Activated T-helper 17 cell treated with anti-CD3 and anti-CD28 coated beads, Interleukin-2, amount 50 U/mL, for 72 hours (primary cell): ENCODE measurements at regions not wholly inside any gene's neighbourhood (a gene's known extent, or its start where the extent isn't known, plus 50 kb on each side); places are given as distances from the start of the nearest gene placed in this dataset.

Experiments
- ATAC-seq: fragments of 150-1000 bp; cut with Tn5 transposase; replicated peaks from 2 replicates; pipeline ENCODE4 v1.10.0; 2021; ENCODE audit warnings: mild to moderate bottlenecking, moderate library complexity
- H3K27ac Mint-ChIP-seq: one replicate; pipeline ENCODE4 v1.8.0; 2022; ENCODE audit warnings: mixed read lengths
- H3K27me3 Mint-ChIP-seq: one replicate; pipeline ENCODE4 v1.8.0; 2022; ENCODE audit warnings: mixed read lengths
- H3K36me3 Mint-ChIP-seq: one replicate; pipeline ENCODE4 v1.8.0; 2022; ENCODE audit warnings: low read depth, mild to moderate bottlenecking, mixed read lengths
- H3K4me1 Mint-ChIP-seq: one replicate; pipeline ENCODE4 v1.8.0; 2022; ENCODE audit warnings: mixed read lengths
- H3K4me3 Mint-ChIP-seq: one replicate; pipeline ENCODE4 v1.8.0; 2022; ENCODE audit warnings: mild to moderate bottlenecking, mixed read lengths
- H3K9me3 Mint-ChIP-seq: one replicate; pipeline ENCODE4 v1.8.0; 2022; ENCODE audit warnings: mixed read lengths

- Mint-ChIP-seq H3K36me3 (no peaks in the 10 kb centered on the region), H3K9me3 (peaks cover 6% of the 10 kb centered on the region), H3K27ac (no peak overlapping the region), H3K27me3 (no peaks in the 10 kb centered on the region), H3K4me3 (no peak overlapping the region), H3K4me1 (no peaks in the 10 kb centered on the region)
- no peak for ATAC-seq
Measured at GRCh38 chr5:110167384-110167783, 477.7 kb downstream of the MAN2A1 start.

- H3K4me1 Mint-ChIP-seq, result no peaks in the 10 kb centered on the region
- peaks cover 6% of the 10 kb centered on the region for H3K9me3 Mint-ChIP-seq
- H3K4me3 Mint-ChIP-seq, result no peak overlapping the region
- no peak overlapping the region for H3K27ac Mint-ChIP-seq
- H3K27me3 Mint-ChIP-seq, result no peaks in the 10 kb centered on the region
- H3K36me3 Mint-ChIP-seq, result no peaks in the 10 kb centered on the region
- no peak for ATAC-seq
Measured at GRCh38 chr5:110169461-110169860, 479.7 kb downstream of the MAN2A1 start.

GRCh38 chr5:110177729-110178128 lies 488.0 kb downstream of the MAN2A1 start:
- Mint-ChIP-seq H3K36me3 (no peaks in the 10 kb centered on the region), H3K27me3 (no peaks in the 10 kb centered on the region), H3K9me3 (peaks cover 4% of the 10 kb centered on the region), H3K4me1 (no peaks in the 10 kb centered on the region), H3K4me3 (no peak overlapping the region), H3K27ac (no peak overlapping the region)
- ATAC-seq, result no peak

GRCh38 chr5:110179321-110179720 lies 489.6 kb downstream of the MAN2A1 start:
- no peak for ATAC-seq
- H3K4me1 Mint-ChIP-seq, result no peaks in the 10 kb centered on the region
- H3K9me3 Mint-ChIP-seq, result peaks cover 13% of the 10 kb centered on the region
- no peaks in the 10 kb centered on the region for H3K36me3 Mint-ChIP-seq
- H3K27me3 Mint-ChIP-seq, result no peaks in the 10 kb centered on the region
- no peak overlapping the region for H3K4me3 Mint-ChIP-seq
- no peak overlapping the region for H3K27ac Mint-ChIP-seq

- Mint-ChIP-seq H3K4me1 (no peaks in the 10 kb centered on the region), H3K27me3 (no peaks in the 10 kb centered on the region), H3K9me3 (no peaks in the 10 kb centered on the region), H3K36me3 (no peaks in the 10 kb centered on the region), H3K27ac (no peak overlapping the region), H3K4me3 (no peak overlapping the region)
- no peak for ATAC-seq
Measured at GRCh38 chr5:110194191-110194590, 504.5 kb downstream of the MAN2A1 start.

- Mint-ChIP-seq H3K4me3 (no peak overlapping the region), H3K27ac (no peak overlapping the region), H3K27me3 (no peaks in the 10 kb centered on the region), H3K36me3 (no peaks in the 10 kb centered on the region), H3K9me3 (no peaks in the 10 kb centered on the region), H3K4me1 (no peaks in the 10 kb centered on the region)
- no peak for ATAC-seq
Measured at GRCh38 chr5:110195288-110195687, 505.6 kb downstream of the MAN2A1 start.

- H3K27ac Mint-ChIP-seq, result no peak overlapping the region
- no peaks in the 10 kb centered on the region for H3K36me3 Mint-ChIP-seq
- ATAC-seq, result no peak
- no peaks in the 10 kb centered on the region for H3K27me3 Mint-ChIP-seq
- H3K9me3 Mint-ChIP-seq, result peaks cover 4% of the 10 kb centered on the region
- H3K4me1 Mint-ChIP-seq, result no peaks in the 10 kb centered on the region
- no peak overlapping the region for H3K4me3 Mint-ChIP-seq
Measured at GRCh38 chr5:110201791-110202190, 512.1 kb downstream of the MAN2A1 start.

- no peak for ATAC-seq
- H3K4me3 Mint-ChIP-seq, result no peak overlapping the region
- H3K36me3 Mint-ChIP-seq, result no peaks in the 10 kb centered on the region
- H3K4me1 Mint-ChIP-seq, result no peaks in the 10 kb centered on the region
- H3K9me3 Mint-ChIP-seq, result peaks cover 4% of the 10 kb centered on the region
- no peaks in the 10 kb centered on the region for H3K27me3 Mint-ChIP-seq
- no peak overlapping the region for H3K27ac Mint-ChIP-seq
Measured at GRCh38 chr5:110203661-110204060, 513.9 kb downstream of the MAN2A1 start.

- ATAC-seq, result no peak
- Mint-ChIP-seq H3K9me3 (peaks cover 14% of the 10 kb centered on the region), H3K4me3 (no peak overlapping the region), H3K27me3 (no peaks in the 10 kb centered on the region), H3K36me3 (no peaks in the 10 kb centered on the region), H3K27ac (no peak overlapping the region), H3K4me1 (no peaks in the 10 kb centered on the region)
Measured at GRCh38 chr5:110209401-110209800, 517.1 kb downstream of the TMEM232 start.

GRCh38 chr5:110218981-110219380 lies 507.5 kb downstream of the TMEM232 start:
- Mint-ChIP-seq H3K27ac (no peak overlapping the region), H3K27me3 (no peaks in the 10 kb centered on the region), H3K9me3 (peaks cover 35% of the 10 kb centered on the region), H3K4me1 (no peaks in the 10 kb centered on the region), H3K4me3 (no peak overlapping the region), H3K36me3 (no peaks in the 10 kb centered on the region)
- no peak for ATAC-seq

- Mint-ChIP-seq H3K36me3 (no peaks in the 10 kb centered on the region), H3K9me3 (peaks cover 35% of the 10 kb centered on the region), H3K4me3 (no peak overlapping the region), H3K27me3 (no peaks in the 10 kb centered on the region), H3K4me1 (no peaks in the 10 kb centered on the region), H3K27ac (no peak overlapping the region)
- ATAC-seq, result no peak
Measured at GRCh38 chr5:110219769-110220168, 506.7 kb downstream of the TMEM232 start.

- peaks cover 32% of the 10 kb centered on the region for H3K9me3 Mint-ChIP-seq
- H3K36me3 Mint-ChIP-seq, result no peaks in the 10 kb centered on the region
- no peaks in the 10 kb centered on the region for H3K27me3 Mint-ChIP-seq
- no peaks in the 10 kb centered on the region for H3K4me1 Mint-ChIP-seq
- no peak for ATAC-seq
- H3K4me3 Mint-ChIP-seq, result no peak overlapping the region
- no peak overlapping the region for H3K27ac Mint-ChIP-seq
Measured at GRCh38 chr5:110221036-110221435, 505.4 kb downstream of the TMEM232 start.

- Mint-ChIP-seq H3K27me3 (no peaks in the 10 kb centered on the region), H3K36me3 (no peaks in the 10 kb centered on the region), H3K4me3 (no peak overlapping the region), H3K9me3 (peaks cover 20% of the 10 kb centered on the region), H3K4me1 (no peaks in the 10 kb centered on the region), H3K27ac (no peak overlapping the region)
- no peak for ATAC-seq
Measured at GRCh38 chr5:110224050-110224449, 502.4 kb downstream of the TMEM232 start.

GRCh38 chr5:110225949-110226348 lies 500.5 kb downstream of the TMEM232 start:
- peaks cover 17% of the 10 kb centered on the region for H3K9me3 Mint-ChIP-seq
- no peak overlapping the region for H3K27ac Mint-ChIP-seq
- H3K27me3 Mint-ChIP-seq, result no peaks in the 10 kb centered on the region
- ATAC-seq, result no peak
- no peak overlapping the region for H3K4me3 Mint-ChIP-seq
- H3K36me3 Mint-ChIP-seq, result no peaks in the 10 kb centered on the region
- H3K4me1 Mint-ChIP-seq, result no peaks in the 10 kb centered on the region

GRCh38 chr5:110239786-110240185 lies 486.7 kb downstream of the TMEM232 start:
- Mint-ChIP-seq H3K4me1 (no peaks in the 10 kb centered on the region), H3K9me3 (no peaks in the 10 kb centered on the region), H3K36me3 (no peaks in the 10 kb centered on the region), H3K27ac (no peak overlapping the region), H3K27me3 (no peaks in the 10 kb centered on the region), H3K4me3 (no peak overlapping the region)
- no peak for ATAC-seq

- Mint-ChIP-seq H3K4me3 (no peak overlapping the region), H3K9me3 (no peaks in the 10 kb centered on the region), H3K27me3 (no peaks in the 10 kb centered on the region), H3K4me1 (no peaks in the 10 kb centered on the region), H3K36me3 (no peaks in the 10 kb centered on the region), H3K27ac (no peak overlapping the region)
- ATAC-seq, result no peak
Measured at GRCh38 chr5:110242950-110243349, 483.5 kb downstream of the TMEM232 start.
